GM23338 (cell line): ENCODE measurements at regions not wholly inside any gene's neighbourhood (a gene's known extent, or its start where the extent isn't known, plus 50 kb on each side); places are given as distances from the start of the nearest gene placed in this dataset.

Source experiments
- ATAC-seq: fragments of 200-7000 bp; cut with Tn5 transposase; 3 replicates; pipeline ENCODE4 v1.9.1; 2020
- DNase-seq: peaks from one replicate; pipeline ENCODE4 v3.0.0-alpha.2; 2015; ENCODE audit warnings: low spot score
- H2AFZ ChIP-seq: fragments of 200-600 bp; sonication (generic); 2 replicates; pipeline ENCODE4 v1.8.0; 2016; ENCODE audit warnings: antibody characterized with exemption, mild to moderate bottlenecking, moderate library complexity
- H3F3A ChIP-seq: fragments of 200-600 bp; sonication (generic); replicated peaks from 2 replicates; pipeline ENCODE4 v1.8.0; 2017; ENCODE audit warnings: antibody characterized with exemption, mixed run types, low read depth
- H3K27ac ChIP-seq: fragments of 200-600 bp; sonication (generic); 2 replicates; pipeline ENCODE4 v1.6.1; 2016; ENCODE audit warnings: low read depth
- H3K27me3 ChIP-seq: fragments of 200-600 bp; sonication (generic); 2 replicates; pipeline ENCODE4 v1.8.0; 2016; ENCODE audit warnings: mild to moderate bottlenecking, mixed run types, moderate library complexity; ENCODE audit not compliant: insufficient read depth
- H3K36me3 ChIP-seq: fragments of 200-600 bp; sonication (generic); 2 replicates; pipeline ENCODE4 v1.8.0; 2016; ENCODE audit warnings: mild to moderate bottlenecking; ENCODE audit not compliant: insufficient read depth
- H3K4me1 ChIP-seq: fragments of 200-600 bp; sonication (generic); 2 replicates; pipeline ENCODE4 v1.8.0; 2016; ENCODE audit warnings: mild to moderate bottlenecking, moderate library complexity; ENCODE audit not compliant: insufficient read depth
- H3K4me2 ChIP-seq: fragments of 200-600 bp; sonication (generic); 2 replicates; pipeline ENCODE4 v1.7.1; 2017; ENCODE audit warnings: mixed run types
- H3K4me3 ChIP-seq: fragments of 200-600 bp; sonication (generic); 2 replicates; pipeline ENCODE4 v1.6.1; 2016; ENCODE audit warnings: mixed run types
- H3K79me2 ChIP-seq: fragments of 200-600 bp; sonication (generic); replicated peaks from 2 replicates; pipeline ENCODE4 v1.8.0; 2017; ENCODE audit warnings: mild to moderate bottlenecking; ENCODE audit not compliant: insufficient read depth
- H3K9me2 ChIP-seq: fragments of 200-600 bp; sonication (generic); 2 replicates; pipeline ENCODE4 v1.8.0; 2017; ENCODE audit not compliant: insufficient read depth
- H4K20me1 ChIP-seq: fragments of 200-600 bp; sonication (generic); replicated peaks from 2 replicates; pipeline ENCODE4 v1.8.0; 2017; ENCODE audit warnings: mild to moderate bottlenecking; ENCODE audit not compliant: insufficient read depth
- H3K27ac Mint-ChIP-seq: 2 replicates; pipeline ENCODE4 v1.8.0; 2020; ENCODE audit warnings: inconsistent platforms, mild to moderate bottlenecking, moderate library complexity, mixed read lengths
- H3K27me3 Mint-ChIP-seq: 3 replicates; pipeline ENCODE4 v1.8.0; 2022; ENCODE audit warnings: low read depth, mild to moderate bottlenecking, moderate library complexity, mixed read lengths, inconsistent platforms; ENCODE audit not compliant: insufficient read depth, poor library complexity
- H3K36me3 Mint-ChIP-seq: 3 replicates; pipeline ENCODE4 v1.8.0; 2021; ENCODE audit warnings: low read depth, mild to moderate bottlenecking, inconsistent platforms, moderate library complexity, mixed read lengths
- H3K4me1 Mint-ChIP-seq: 3 replicates; pipeline ENCODE4 v1.8.0; 2020; ENCODE audit warnings: mild to moderate bottlenecking, inconsistent platforms, mixed read lengths
- H3K4me3 Mint-ChIP-seq: 3 replicates; pipeline ENCODE4 v1.8.0; 2021; ENCODE audit warnings: moderate library complexity, mild to moderate bottlenecking, inconsistent platforms, mixed read lengths
- H3K9me3 Mint-ChIP-seq: 3 replicates; pipeline ENCODE4 v1.8.0; 2020; ENCODE audit warnings: moderate library complexity, mild to moderate bottlenecking, inconsistent platforms, mixed read lengths
- ZNF331 ChIP-seq: fragments of 250-450 bp; sonication (Bioruptor Pico); IDR thresholded peaks from 2 replicates; pipeline ENCODE4 v1.5.0; 2020; ENCODE audit warnings: low read depth, mild to moderate bottlenecking, moderate library complexity
- TF ChIP-seq, protein P1 (sequence below), 2 experiments: fragments of 200-600 bp in 1 of 2; sonication (generic) in 1 of 2; conservative IDR thresholded peaks; 2 replicates each; pipeline versions ENCODE4 v1.5.1 to v1.6.1; 2016 to 2017; ENCODE audit warnings: antibody characterized with exemption in 2 of 2, low read depth in 2 of 2, mild to moderate bottlenecking in 2 of 2, moderate library complexity in 1 of 2
- TF ChIP-seq, protein P2 (sequence below): IDR thresholded peaks from 2 replicates; pipeline ENCODE4 v1.6.1; 2016; ENCODE audit warnings: antibody characterized with exemption
- TF ChIP-seq, protein P3 (sequence below): fragments of 250-450 bp; sonication (Bioruptor Pico); IDR thresholded peaks from 2 replicates; pipeline ENCODE4 v1.5.0; 2020; ENCODE audit warnings: mild to moderate bottlenecking, moderate library complexity

DNA sequence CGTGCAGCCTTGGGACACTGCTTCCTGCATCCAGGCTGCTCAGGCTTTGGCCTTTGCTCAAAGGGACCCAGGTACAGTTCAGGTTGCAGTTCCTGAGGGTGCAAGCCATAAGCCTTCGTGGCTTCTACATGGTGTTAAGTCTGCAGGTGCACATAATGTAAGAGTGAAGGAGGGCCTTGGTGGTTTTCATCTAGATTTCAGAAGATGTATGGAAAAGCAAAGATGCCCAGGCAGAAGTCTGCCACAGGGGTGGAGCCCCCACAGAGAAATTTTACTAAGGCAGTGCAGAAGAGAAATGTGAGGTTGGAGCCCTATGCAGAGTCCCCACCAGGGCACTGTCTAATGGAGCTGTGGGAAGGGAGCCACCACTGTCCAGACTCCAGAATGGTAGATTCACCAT lies 200.9 kb downstream of the ICE1 start (continued):
- TF ChIP-seq, protein P1, sequence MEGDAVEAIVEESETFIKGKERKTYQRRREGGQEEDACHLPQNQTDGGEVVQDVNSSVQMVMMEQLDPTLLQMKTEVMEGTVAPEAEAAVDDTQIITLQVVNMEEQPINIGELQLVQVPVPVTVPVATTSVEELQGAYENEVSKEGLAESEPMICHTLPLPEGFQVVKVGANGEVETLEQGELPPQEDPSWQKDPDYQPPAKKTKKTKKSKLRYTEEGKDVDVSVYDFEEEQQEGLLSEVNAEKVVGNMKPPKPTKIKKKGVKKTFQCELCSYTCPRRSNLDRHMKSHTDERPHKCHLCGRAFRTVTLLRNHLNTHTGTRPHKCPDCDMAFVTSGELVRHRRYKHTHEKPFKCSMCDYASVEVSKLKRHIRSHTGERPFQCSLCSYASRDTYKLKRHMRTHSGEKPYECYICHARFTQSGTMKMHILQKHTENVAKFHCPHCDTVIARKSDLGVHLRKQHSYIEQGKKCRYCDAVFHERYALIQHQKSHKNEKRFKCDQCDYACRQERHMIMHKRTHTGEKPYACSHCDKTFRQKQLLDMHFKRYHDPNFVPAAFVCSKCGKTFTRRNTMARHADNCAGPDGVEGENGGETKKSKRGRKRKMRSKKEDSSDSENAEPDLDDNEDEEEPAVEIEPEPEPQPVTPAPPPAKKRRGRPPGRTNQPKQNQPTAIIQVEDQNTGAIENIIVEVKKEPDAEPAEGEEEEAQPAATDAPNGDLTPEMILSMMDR (conservative IDR thresholded peaks at IDR 0.05; ENCODE audit: low read depth in 2 of 2) = no peak
- TF ChIP-seq ZNF331 (CRISPR knock-in tag) = no peak

DNA sequence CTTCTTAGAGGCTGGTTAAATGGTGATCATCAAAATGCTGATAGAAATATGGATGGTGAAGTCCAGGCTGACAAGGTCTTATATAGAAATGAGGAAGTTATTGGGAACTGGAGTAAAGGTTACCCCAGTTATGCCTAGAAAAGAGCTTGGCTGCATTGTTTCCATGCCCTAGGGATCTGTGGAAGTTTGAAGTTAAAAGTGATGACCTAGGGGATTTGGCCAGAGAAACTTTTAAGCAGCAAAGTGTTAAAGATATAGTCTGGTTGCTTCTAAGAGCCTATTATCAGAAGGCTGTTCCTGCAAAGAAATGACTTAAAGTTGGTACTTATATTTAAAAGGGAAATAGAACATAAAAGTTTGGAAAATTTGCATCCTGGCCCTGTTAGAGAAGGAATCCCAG lies 200.3 kb downstream of the ICE1 start:
- Mint-ChIP-seq H3K4me1 (no peaks in the 10 kb centered on the region), H3K36me3 (peaks cover 17% of the 10 kb centered on the region; the same call in 2 of the 3 replicates), H3K27ac (no peak overlapping the region), H3K9me3 (peaks cover 47% of the 10 kb centered on the region), H3K27me3 (peaks cover 2% of the 10 kb centered on the region), H3K4me3 (no peak overlapping the region)
- Histone ChIP-seq H3F3A (no peaks in the 10 kb centered on the region), H3K4me2 (no peak overlapping the region), H3K4me1 (no peaks in the 10 kb centered on the region), H3K27ac (no peak overlapping the region), H3K9me2 (0 out of 2 replicates have a peak, but pooled peaks cover 6% of the 10 kb centered on the region), H3K4me3 (no peak overlapping the region), H3K27me3 (no peaks in the 10 kb centered on the region), H2AFZ (no peak overlapping the region), H4K20me1 (no peaks in the 10 kb centered on the region), H3K79me2 (no peaks in the 10 kb centered on the region), H3K36me3 (no peaks in the 10 kb centered on the region)
- DNase-seq (no peak), ATAC-seq (no peak)
- TF ChIP-seq, protein P2, sequence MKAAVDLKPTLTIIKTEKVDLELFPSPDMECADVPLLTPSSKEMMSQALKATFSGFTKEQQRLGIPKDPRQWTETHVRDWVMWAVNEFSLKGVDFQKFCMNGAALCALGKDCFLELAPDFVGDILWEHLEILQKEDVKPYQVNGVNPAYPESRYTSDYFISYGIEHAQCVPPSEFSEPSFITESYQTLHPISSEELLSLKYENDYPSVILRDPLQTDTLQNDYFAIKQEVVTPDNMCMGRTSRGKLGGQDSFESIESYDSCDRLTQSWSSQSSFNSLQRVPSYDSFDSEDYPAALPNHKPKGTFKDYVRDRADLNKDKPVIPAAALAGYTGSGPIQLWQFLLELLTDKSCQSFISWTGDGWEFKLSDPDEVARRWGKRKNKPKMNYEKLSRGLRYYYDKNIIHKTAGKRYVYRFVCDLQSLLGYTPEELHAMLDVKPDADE = no peak

DNA sequence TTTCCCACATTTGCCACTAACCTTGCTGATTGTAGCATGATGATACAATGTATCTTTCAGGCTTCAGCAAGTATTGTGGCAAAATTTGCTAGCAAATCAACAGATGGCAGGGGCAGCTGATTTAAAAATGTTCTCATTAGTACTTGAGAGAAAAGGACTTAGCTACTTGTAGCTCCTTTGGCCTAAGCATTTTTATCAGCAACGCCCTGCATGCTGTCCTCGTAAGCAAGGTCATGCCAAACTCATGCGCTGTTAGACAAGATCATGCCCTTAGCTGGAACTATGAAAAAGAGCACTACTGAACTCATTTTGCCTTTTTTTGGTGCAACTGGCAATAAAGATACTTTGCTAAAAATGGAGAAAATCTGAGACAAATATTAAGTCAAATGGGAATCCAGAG lies 197.1 kb downstream of the ICE1 start:
- peaks cover 33% of the 10 kb centered on the region for H3K9me3 Mint-ChIP-seq
- H3K27me3 Mint-ChIP-seq = peaks cover 2% of the 10 kb centered on the region
- H3K27ac Mint-ChIP-seq = no peak overlapping the region
- no peak overlapping the region for H3K4me3 ChIP-seq
- H2AFZ ChIP-seq = 0 out of 2 replicates have a peak overlapping the region, but pooled peaks have one; percentile 43
- TF ChIP-seq, protein P3, sequence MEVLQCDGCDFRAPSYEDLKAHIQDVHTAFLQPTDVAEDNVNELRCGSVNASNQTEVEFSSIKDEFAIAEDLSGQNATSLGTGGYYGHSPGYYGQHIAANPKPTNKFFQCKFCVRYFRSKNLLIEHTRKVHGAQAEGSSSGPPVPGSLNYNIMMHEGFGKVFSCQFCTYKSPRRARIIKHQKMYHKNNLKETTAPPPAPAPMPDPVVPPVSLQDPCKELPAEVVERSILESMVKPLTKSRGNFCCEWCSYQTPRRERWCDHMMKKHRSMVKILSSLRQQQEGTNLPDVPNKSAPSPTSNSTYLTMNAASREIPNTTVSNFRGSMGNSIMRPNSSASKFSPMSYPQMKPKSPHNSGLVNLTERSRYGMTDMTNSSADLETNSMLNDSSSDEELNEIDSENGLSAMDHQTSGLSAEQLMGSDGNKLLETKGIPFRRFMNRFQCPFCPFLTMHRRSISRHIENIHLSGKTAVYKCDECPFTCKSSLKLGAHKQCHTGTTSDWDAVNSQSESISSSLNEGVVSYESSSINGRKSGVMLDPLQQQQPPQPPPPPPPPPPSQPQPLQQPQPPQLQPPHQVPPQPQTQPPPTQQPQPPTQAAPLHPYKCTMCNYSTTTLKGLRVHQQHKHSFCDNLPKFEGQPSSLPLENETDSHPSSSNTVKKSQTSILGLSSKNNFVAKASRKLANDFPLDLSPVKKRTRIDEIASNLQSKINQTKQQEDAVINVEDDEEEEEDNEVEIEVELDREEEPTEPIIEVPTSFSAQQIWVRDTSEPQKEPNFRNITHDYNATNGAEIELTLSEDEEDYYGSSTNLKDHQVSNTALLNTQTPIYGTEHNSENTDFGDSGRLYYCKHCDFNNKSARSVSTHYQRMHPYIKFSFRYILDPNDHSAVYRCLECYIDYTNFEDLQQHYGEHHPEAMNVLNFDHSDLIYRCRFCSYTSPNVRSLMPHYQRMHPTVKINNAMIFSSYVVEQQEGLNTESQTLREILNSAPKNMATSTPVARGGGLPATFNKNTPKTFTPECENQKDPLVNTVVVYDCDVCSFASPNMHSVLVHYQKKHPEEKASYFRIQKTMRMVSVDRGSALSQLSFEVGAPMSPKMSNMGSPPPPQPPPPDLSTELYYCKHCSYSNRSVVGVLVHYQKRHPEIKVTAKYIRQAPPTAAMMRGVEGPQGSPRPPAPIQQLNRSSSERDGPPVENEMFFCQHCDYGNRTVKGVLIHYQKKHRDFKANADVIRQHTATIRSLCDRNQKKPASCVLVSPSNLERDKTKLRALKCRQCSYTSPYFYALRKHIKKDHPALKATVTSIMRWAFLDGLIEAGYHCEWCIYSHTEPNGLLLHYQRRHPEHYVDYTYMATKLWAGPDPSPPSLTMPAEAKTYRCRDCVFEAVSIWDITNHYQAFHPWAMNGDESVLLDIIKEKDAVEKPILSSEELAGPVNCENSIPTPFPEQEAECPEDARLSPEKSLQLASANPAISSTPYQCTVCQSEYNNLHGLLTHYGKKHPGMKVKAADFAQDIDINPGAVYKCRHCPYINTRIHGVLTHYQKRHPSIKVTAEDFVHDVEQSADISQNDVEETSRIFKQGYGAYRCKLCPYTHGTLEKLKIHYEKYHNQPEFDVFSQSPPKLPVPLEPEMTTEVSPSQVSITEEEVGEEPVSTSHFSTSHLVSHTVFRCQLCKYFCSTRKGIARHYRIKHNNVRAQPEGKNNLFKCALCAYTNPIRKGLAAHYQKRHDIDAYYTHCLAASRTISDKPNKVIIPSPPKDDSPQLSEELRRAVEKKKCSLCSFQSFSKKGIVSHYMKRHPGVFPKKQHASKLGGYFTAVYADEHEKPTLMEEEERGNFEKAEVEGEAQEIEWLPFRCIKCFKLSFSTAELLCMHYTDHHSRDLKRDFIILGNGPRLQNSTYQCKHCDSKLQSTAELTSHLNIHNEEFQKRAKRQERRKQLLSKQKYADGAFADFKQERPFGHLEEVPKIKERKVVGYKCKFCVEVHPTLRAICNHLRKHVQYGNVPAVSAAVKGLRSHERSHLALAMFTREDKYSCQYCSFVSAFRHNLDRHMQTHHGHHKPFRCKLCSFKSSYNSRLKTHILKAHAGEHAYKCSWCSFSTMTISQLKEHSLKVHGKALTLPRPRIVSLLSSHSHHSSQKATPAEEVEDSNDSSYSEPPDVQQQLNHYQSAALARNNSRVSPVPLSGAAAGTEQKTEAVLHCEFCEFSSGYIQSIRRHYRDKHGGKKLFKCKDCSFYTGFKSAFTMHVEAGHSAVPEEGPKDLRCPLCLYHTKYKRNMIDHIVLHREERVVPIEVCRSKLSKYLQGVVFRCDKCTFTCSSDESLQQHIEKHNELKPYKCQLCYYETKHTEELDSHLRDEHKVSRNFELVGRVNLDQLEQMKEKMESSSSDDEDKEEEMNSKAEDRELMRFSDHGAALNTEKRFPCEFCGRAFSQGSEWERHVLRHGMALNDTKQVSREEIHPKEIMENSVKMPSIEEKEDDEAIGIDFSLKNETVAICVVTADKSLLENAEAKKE (CRISPR knock-in tag) = no peak
- no peaks in the 10 kb centered on the region for H3K4me1 Mint-ChIP-seq
- H3K4me3 Mint-ChIP-seq = no peak overlapping the region
- no peaks in the 10 kb centered on the region for H3K36me3 ChIP-seq
- no peaks in the 10 kb centered on the region for H3K4me1 ChIP-seq
- H3K79me2 ChIP-seq = no peaks in the 10 kb centered on the region
- no peak for DNase-seq
- H3K27me3 ChIP-seq = no peaks in the 10 kb centered on the region
- H3K36me3 Mint-ChIP-seq = peaks cover 17% of the 10 kb centered on the region; the same call in 2 of the 3 replicates
- H3K9me2 ChIP-seq = no peaks in the 10 kb centered on the region
- no peak for ATAC-seq
- H3F3A ChIP-seq = no peaks in the 10 kb centered on the region
- no peak overlapping the region for H3K27ac ChIP-seq
- no peaks in the 10 kb centered on the region for H4K20me1 ChIP-seq
- H3K4me2 ChIP-seq = no peak overlapping the region
